Neural cell (in vitro differentiated cells): ENCODE measurements at regions not wholly inside any gene's neighbourhood (a gene's known extent, or its start where the extent isn't known, plus 50 kb on each side); places are given as distances from the start of the nearest gene placed in this dataset.

ENCODE experiments used
- H2AFZ ChIP-seq: fragments of 200-600, 300-800 bp; sonication (generic), shearing (Covaris generic); 2 replicates; pipeline ENCODE4 v1.6.0; 2014; ENCODE audit warnings: low read depth, mild to moderate bottlenecking, antibody characterized with exemption, low read length, moderate library complexity
- H3F3A ChIP-seq: fragments of 200-600 bp; shearing (Covaris generic); 2 replicates; pipeline ENCODE4 v1.6.1; 2016; ENCODE audit warnings: mild to moderate bottlenecking, moderate library complexity, mixed read lengths, antibody characterized with exemption, low read length; ENCODE audit not compliant: insufficient read depth, poor library complexity, severe bottlenecking
- H3K27ac ChIP-seq: fragments of 200-600, 300-800 bp; sonication (generic), shearing (Covaris generic); 2 replicates; pipeline ENCODE4 v1.5.1; 2014; ENCODE audit warnings: mild to moderate bottlenecking, low read length, moderate library complexity
- H3K27me3 ChIP-seq: fragments of 300-800, 200-600 bp; sonication (generic), shearing (Covaris generic); 2 replicates; pipeline ENCODE4 v1.6.0; 2014; ENCODE audit warnings: mild to moderate bottlenecking, low read depth, low read length, moderate library complexity; ENCODE audit not compliant: insufficient read depth
- H3K36me3 ChIP-seq: fragments of 300-800, 200-600 bp; sonication (generic), shearing (Covaris generic); 2 replicates; pipeline ENCODE4 v1.5.1; 2014; ENCODE audit warnings: mild to moderate bottlenecking, antibody characterized with exemption, low read length, moderate library complexity; ENCODE audit not compliant: insufficient read depth
- H3K4me2 ChIP-seq: fragments of 300-800, 200-600 bp; sonication (generic), shearing (Covaris generic); 2 replicates; pipeline ENCODE4 v1.6.0; 2014; ENCODE audit warnings: mild to moderate bottlenecking, low read length
- H3K4me3 ChIP-seq: fragments of 300-800, 200-600 bp; sonication (generic), shearing (Covaris generic); 2 replicates; pipeline ENCODE4 v1.5.1; 2014; ENCODE audit warnings: mild to moderate bottlenecking, low read length, moderate library complexity
- H3K79me2 ChIP-seq: fragments of 200-600 bp; shearing (Covaris generic); replicated peaks from 2 replicates; pipeline ENCODE4 v1.6.0; 2014; ENCODE audit warnings: mild to moderate bottlenecking, low read length, moderate library complexity; ENCODE audit not compliant: insufficient read depth
- H3K9ac ChIP-seq: fragments of 300-800, 200-600 bp; sonication (generic), shearing (Covaris generic); 2 replicates; pipeline ENCODE4 v1.6.1; 2016; ENCODE audit warnings: mild to moderate bottlenecking, low read length, mixed read lengths
- H3K9me2 ChIP-seq: fragments of 200-600 bp; shearing (Covaris generic); 2 replicates; pipeline ENCODE4 v1.6.1; 2016; ENCODE audit warnings: mild to moderate bottlenecking, low read length, mixed read lengths; ENCODE audit not compliant: insufficient read depth
- H3K9me3 ChIP-seq: fragments of 200-600, 300-800 bp; sonication (generic), shearing (Covaris generic); 2 replicates; pipeline ENCODE4 v1.6.1; 2016; ENCODE audit warnings: mild to moderate bottlenecking, mixed run types, low read length, moderate library complexity, mixed read lengths
- H4K20me1 ChIP-seq: fragments of 200-600 bp; shearing (Covaris generic); 2 replicates; pipeline ENCODE4 v1.6.1; 2016; ENCODE audit warnings: mild to moderate bottlenecking, mixed run types; ENCODE audit not compliant: insufficient read depth
- CTCF ChIP-seq: fragments of 450-650 bp; IDR thresholded peaks from 2 replicates; pipeline ENCODE4 v1.5.1; 2014; ENCODE audit warnings: antibody characterized with exemption, mild to moderate bottlenecking, moderate library complexity; ENCODE audit not compliant: poor library complexity, severe bottlenecking
- EP300 ChIP-seq: fragments of 450-650 bp; conservative IDR thresholded peaks from 2 replicates; pipeline ENCODE4 v1.6.1; 2014; ENCODE audit warnings: antibody characterized with exemption, mild to moderate bottlenecking, moderate library complexity; ENCODE audit not compliant: poor library complexity, severe bottlenecking
- EZH2 ChIP-seq: fragments of 200-600, 300-800 bp; shearing (Covaris generic), sonication (generic); IDR thresholded peaks from 2 replicates; pipeline ENCODE4 v1.6.1; 2014; ENCODE audit warnings: antibody characterized with exemption, low read length, borderline replicate concordance, mild to moderate bottlenecking; ENCODE audit not compliant: insufficient read depth, poor library complexity, severe bottlenecking
- MXI1 ChIP-seq: fragments of 450-650 bp; conservative IDR thresholded peaks from 2 replicates; pipeline ENCODE4 v1.6.1; 2014; ENCODE audit warnings: antibody characterized with exemption, mild to moderate bottlenecking; ENCODE audit not compliant: poor library complexity, severe bottlenecking
- POLR2AphosphoS5 ChIP-seq: IDR thresholded peaks from 2 replicates; pipeline ENCODE4 v1.6.1; 2012
- RAD21 ChIP-seq: fragments of 450-650 bp; conservative IDR thresholded peaks from 2 replicates; pipeline ENCODE4 v1.6.1; 2014; ENCODE audit warnings: antibody characterized with exemption, mild to moderate bottlenecking, moderate library complexity
- SMC3 ChIP-seq: fragments of 450-650 bp; conservative IDR thresholded peaks from 2 replicates; pipeline ENCODE4 v1.6.1; 2014; ENCODE audit warnings: antibody characterized with exemption, mild to moderate bottlenecking, moderate library complexity; ENCODE audit not compliant: poor library complexity
- TAF1 ChIP-seq: IDR thresholded peaks from 2 replicates; pipeline ENCODE4 v1.6.1; 2012; ENCODE audit warnings: low read depth
- TF ChIP-seq, protein P1 (sequence below): IDR thresholded peaks from 2 replicates; pipeline ENCODE4 v1.6.1; 2012; ENCODE audit warnings: borderline replicate concordance

DNA sequence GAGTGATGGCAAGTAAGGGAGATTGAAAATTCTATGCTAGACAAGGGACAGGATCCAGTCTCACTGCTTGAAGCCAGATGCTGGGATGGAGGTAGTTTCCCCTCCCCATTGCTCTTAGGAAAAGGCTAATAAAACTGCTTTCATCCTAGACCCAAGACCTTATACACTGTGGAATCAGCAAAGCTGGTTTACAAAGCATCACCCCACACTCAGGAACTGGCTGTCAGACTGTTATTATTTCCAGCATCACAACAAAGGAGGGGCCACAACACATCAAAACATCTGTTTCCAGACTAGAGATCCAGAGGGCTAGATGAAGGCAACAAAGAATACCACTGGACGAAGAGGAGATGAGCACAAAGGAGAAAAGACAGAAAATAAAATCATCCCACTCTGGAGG is 364.6 kb upstream of the PTGER4 start:
- Histone ChIP-seq H3K27me3 (no peaks in the 10 kb centered on the region), H4K20me1 (no peaks in the 10 kb centered on the region), H3K4me2 (no peak overlapping the region), H3K9me3 (no peaks in the 10 kb centered on the region), H3K4me3 (no peak overlapping the region), H2AFZ (no peak overlapping the region), H3K9ac (no peak overlapping the region), H3F3A (no peaks in the 10 kb centered on the region), H3K36me3 (no peaks in the 10 kb centered on the region), H3K27ac (no peak overlapping the region), H3K79me2 (no peaks in the 10 kb centered on the region), H3K9me2 (no peaks in the 10 kb centered on the region)
- TF ChIP-seq CTCF (no peak), RAD21 (no peak), POLR2AphosphoS5 (no peak)
- TF ChIP-seq, protein P1, sequence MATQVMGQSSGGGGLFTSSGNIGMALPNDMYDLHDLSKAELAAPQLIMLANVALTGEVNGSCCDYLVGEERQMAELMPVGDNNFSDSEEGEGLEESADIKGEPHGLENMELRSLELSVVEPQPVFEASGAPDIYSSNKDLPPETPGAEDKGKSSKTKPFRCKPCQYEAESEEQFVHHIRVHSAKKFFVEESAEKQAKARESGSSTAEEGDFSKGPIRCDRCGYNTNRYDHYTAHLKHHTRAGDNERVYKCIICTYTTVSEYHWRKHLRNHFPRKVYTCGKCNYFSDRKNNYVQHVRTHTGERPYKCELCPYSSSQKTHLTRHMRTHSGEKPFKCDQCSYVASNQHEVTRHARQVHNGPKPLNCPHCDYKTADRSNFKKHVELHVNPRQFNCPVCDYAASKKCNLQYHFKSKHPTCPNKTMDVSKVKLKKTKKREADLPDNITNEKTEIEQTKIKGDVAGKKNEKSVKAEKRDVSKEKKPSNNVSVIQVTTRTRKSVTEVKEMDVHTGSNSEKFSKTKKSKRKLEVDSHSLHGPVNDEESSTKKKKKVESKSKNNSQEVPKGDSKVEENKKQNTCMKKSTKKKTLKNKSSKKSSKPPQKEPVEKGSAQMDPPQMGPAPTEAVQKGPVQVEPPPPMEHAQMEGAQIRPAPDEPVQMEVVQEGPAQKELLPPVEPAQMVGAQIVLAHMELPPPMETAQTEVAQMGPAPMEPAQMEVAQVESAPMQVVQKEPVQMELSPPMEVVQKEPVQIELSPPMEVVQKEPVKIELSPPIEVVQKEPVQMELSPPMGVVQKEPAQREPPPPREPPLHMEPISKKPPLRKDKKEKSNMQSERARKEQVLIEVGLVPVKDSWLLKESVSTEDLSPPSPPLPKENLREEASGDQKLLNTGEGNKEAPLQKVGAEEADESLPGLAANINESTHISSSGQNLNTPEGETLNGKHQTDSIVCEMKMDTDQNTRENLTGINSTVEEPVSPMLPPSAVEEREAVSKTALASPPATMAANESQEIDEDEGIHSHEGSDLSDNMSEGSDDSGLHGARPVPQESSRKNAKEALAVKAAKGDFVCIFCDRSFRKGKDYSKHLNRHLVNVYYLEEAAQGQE = no peak

- no peak overlapping the region for H3K4me2 ChIP-seq
- no peaks in the 10 kb centered on the region for H3K9me3 ChIP-seq
- H2AFZ ChIP-seq = no peak overlapping the region
- TF ChIP-seq RAD21 (no peak), EZH2 (no peak), POLR2AphosphoS5 (no peak), MXI1 (no peak), CTCF (no peak), EP300 (no peak), TAF1 (no peak), SMC3 (no peak)
- TF ChIP-seq, protein P1 = no peak
- no peaks in the 10 kb centered on the region for H3K79me2 ChIP-seq
- no peaks in the 10 kb centered on the region for H4K20me1 ChIP-seq
- H3K9ac ChIP-seq = no peak overlapping the region
- no peak overlapping the region for H3K27ac ChIP-seq
- H3K27me3 ChIP-seq = no peaks in the 10 kb centered on the region
- no peaks in the 10 kb centered on the region for H3K9me2 ChIP-seq
- no peak overlapping the region for H3K4me3 ChIP-seq
- no peaks in the 10 kb centered on the region for H3K36me3 ChIP-seq
- H3F3A ChIP-seq = no peaks in the 10 kb centered on the region
These were observed 365.4 kb upstream of the PTGER4 start for GRCh38 chr5:40314275-40314674.
